ENCODE measurements at regions not wholly inside any gene's neighbourhood (a gene's known extent, or its start where the extent isn't known, plus 50 kb on each side); places are given as distances from the start of the nearest gene placed in this dataset.

DNA sequence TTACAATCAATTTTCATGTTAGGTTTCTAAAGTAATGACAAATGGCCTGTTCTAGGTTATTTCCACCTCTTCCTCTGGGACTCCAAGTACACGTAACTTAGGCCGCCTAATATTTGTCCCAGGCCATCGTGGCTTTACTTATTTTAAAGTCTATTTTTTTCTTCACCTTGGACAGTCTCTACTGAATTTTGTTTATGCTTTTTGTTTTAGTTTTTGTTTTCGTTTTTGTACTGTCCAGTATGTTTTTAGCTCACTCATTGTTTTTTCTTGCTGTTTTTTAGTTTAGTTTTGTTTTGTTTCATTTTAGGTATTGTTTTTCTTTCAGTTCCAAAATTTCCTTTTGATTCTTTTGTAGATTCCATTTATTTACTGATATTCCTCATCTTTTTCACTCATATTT lies 187.7 kb upstream of the RNPC3 start:
- ChIA-PET POLR2A (no interaction called here), CTCF (no interaction called here)
- H3K4me3 ChIP-seq (ENCODE audit: low read depth, low read length): no peak overlapping the region
- no peak for DNase-seq (ENCODE audit: low read depth, low spot score)
- TF ChIP-seq, protein P1, sequence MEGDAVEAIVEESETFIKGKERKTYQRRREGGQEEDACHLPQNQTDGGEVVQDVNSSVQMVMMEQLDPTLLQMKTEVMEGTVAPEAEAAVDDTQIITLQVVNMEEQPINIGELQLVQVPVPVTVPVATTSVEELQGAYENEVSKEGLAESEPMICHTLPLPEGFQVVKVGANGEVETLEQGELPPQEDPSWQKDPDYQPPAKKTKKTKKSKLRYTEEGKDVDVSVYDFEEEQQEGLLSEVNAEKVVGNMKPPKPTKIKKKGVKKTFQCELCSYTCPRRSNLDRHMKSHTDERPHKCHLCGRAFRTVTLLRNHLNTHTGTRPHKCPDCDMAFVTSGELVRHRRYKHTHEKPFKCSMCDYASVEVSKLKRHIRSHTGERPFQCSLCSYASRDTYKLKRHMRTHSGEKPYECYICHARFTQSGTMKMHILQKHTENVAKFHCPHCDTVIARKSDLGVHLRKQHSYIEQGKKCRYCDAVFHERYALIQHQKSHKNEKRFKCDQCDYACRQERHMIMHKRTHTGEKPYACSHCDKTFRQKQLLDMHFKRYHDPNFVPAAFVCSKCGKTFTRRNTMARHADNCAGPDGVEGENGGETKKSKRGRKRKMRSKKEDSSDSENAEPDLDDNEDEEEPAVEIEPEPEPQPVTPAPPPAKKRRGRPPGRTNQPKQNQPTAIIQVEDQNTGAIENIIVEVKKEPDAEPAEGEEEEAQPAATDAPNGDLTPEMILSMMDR (IDR thresholded peaks at IDR 0.05; ENCODE audit: insufficient read depth, low read length, missing control alignments): no peak

DNA sequence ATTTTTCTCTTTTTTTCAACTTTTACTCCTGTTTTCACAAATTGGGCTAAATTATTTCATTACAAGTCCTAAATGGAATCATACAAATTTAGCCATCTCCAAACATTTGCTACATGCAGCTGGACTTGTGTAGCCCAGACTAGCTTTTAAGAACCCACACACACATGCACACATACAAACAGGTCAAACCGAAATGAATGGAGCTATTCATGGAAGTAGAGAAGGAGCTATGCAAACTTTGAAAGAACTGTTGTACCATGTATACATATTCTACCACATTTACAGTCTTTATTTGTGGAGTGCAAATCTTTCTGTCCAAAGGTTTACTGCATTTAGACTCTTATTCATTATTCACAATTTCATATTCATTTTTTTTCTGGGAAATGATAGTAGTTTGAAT lies 189.1 kb upstream of the RNPC3 start:
- ChIA-PET POLR2A (no interaction called here), CTCF (no interaction called here)
- no peak overlapping the region for H3K4me3 ChIP-seq (ENCODE audit: low read depth, low read length)
- DNase-seq (ENCODE audit: low read depth, low spot score): no peak
- TF ChIP-seq, protein P1 (IDR thresholded peaks at IDR 0.05; ENCODE audit: insufficient read depth, low read length, missing control alignments): no peak

DNA sequence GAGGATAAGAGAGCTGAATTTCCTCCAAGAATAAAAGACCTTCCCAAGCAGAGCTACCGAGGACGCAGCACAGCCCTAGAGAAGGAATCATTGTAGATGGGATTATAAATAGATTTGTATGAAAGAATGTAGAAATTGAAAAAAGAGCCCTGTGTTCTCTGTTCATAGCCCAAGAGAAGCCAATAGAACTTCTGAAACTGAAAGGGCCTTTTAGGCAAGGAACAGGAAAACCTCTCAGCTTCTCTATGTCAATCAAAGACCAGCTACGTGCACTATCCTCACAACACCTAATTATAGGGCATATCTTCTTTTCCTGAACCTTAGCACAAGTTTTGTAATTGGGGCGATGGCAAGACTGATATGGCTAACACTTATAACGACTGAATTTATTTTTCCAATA lies 192.4 kb upstream of the RNPC3 start:
- CTCF ChIA-PET: no interaction called here
- no peak overlapping the region for H3K4me3 ChIP-seq (ENCODE audit: low read depth, low read length)
- POLR2A ChIA-PET: no interaction called here
- TF ChIP-seq, protein P1 (IDR thresholded peaks at IDR 0.05; ENCODE audit: insufficient read depth, low read length, missing control alignments): no peak
- no peak for DNase-seq (ENCODE audit: low read depth, low spot score)

DNA sequence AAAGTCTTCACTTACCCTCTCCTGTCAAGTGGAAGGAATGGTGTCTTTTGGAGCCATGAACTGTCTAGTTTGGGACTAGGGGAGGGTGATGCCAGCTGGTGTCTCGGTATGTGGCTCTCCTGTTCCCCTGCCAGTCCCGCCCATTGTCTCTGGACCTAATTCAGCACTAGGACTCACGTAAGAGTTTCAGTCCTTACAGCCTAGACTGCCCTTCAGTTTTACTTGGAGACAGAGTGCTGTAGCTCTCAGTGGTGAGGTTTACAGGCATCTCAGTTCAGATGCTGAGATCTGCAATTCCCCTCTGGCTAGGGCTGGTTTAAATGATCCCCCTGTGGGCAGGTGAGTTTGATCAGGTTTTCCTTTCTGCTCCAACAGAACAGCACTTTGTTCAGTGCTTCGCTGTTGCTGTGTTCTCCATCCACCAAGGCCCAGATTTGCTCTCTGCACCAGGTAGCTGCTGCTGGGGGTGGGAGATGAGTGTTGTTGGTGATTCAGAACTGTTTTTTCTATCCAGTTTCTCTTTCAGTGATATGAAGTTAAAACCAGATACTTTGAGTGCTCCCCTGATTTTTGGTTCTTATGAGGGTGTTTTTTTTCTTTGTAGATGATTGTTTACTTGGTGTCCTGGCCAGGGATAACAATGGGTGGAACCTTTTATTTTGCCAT lies 198.3 kb upstream of the RNPC3 start:
- H3K4me3 ChIP-seq (ENCODE audit: low read depth, low read length): no peak overlapping the region
- no peak for DNase-seq (ENCODE audit: low read depth, low spot score)
- POLR2A ChIA-PET: no interaction called here
- CTCF ChIA-PET: no interaction called here
- TF ChIP-seq, protein P1 (IDR thresholded peaks at IDR 0.05; ENCODE audit: insufficient read depth, low read length, missing control alignments): no peak

DNA sequence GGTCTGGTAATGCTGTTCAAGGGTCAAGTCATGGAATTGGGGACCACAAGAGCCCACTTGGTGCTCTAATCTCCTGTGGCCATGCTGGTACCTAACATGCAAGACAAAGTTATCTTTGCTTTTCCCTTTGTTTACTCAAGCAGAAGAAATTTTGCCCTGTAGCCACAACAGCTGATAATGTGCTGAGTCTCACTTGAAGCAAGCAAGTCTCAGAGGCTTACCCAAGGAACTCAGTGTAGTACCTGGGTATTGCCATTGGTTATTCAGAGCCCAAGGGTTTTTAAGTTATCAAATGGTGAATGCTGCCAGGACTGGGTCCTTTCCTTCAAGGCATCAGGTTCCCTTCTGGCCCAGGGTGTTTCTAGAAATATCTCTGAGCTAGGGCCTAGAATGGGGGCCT lies 198.9 kb upstream of the RNPC3 start:
- POLR2A ChIA-PET: no interaction called here
- CTCF ChIA-PET: no interaction called here
- no peak overlapping the region for H3K4me3 ChIP-seq (ENCODE audit: low read depth, low read length)
- no peak for DNase-seq (ENCODE audit: low read depth, low spot score)
- TF ChIP-seq, protein P1 (IDR thresholded peaks at IDR 0.05; ENCODE audit: insufficient read depth, low read length, missing control alignments): no peak

DNA sequence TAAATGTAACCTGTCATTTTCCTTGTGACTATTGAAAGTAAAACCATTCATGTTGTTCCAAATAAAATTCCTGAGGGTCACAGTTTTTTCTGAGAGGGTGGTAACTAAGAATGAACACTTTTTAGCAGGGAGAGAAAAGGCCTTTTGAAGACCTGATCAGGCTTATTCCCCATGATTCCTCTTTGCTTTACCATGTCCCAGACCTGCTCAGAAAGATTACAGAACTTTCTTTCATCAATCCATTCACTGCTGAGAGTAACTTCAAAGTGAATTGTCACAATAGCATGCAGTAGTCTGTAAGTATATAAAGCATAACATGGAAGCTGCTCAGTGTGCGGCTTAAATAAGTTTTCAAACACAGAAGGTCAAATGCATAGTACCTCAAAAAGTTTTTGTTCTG lies 201.5 kb upstream of the COL11A1 start:
- H3K4me3 ChIP-seq (ENCODE audit: low read depth, low read length): no peak overlapping the region
- CTCF ChIA-PET: no interaction called here
- TF ChIP-seq, protein P1 (IDR thresholded peaks at IDR 0.05; ENCODE audit: insufficient read depth, low read length, missing control alignments): no peak
- DNase-seq (ENCODE audit: low read depth, low spot score): no peak
- POLR2A ChIA-PET: no interaction called here

Measured in AG04449 (cell line).